HL-60 (cell line): ENCODE measurements at regions not wholly inside any gene's neighbourhood (a gene's known extent, or its start where the extent isn't known, plus 50 kb on each side); places are given as distances from the start of the nearest gene placed in this dataset.

Experiments
- CTCF ChIP-seq: IDR thresholded peaks from one replicate; pipeline ENCODE4 v1.5.1; 2011; ENCODE audit warnings: low read length, control low read depth, inconsistent platforms; ENCODE audit not compliant: insufficient read depth
- GABPA ChIP-seq: IDR thresholded peaks from 2 replicates; pipeline ENCODE4 v1.6.1; 2012; ENCODE audit warnings: low read depth
- POLR2AphosphoS5 ChIP-seq: IDR thresholded peaks from 2 replicates; pipeline ENCODE4 v1.6.1; 2012; ENCODE audit warnings: low read depth
- REST ChIP-seq: IDR thresholded peaks from 2 replicates; pipeline ENCODE4 v1.6.1; 2012; ENCODE audit warnings: low read depth; ENCODE audit not compliant: insufficient replicate concordance

- TF ChIP-seq CTCF (no peak), POLR2AphosphoS5 (no peak), GABPA (no peak), REST (no peak)
Measured at GRCh38 chr12:76247026-76247646, 101.1 kb downstream of the BBS10 start.
